Mucosa of descending colon (tissue), 3 donors: ENCODE measurements at regions not wholly inside any gene's neighbourhood (a gene's known extent, or its start where the extent isn't known, plus 50 kb on each side); places are given as distances from the start of the nearest gene placed in this dataset.

ENCODE experiments used
- ATAC-seq: fragments of 200-7000 bp; cut with Tn5 transposase; one replicate; pipeline ENCODE4 v1.9.1; 2020; ENCODE audit warnings: mild to moderate bottlenecking, moderate library complexity
- DNase-seq, 3 donors: peaks; one replicate each; pipeline ENCODE4 v3.0.0-alpha.2; 2020
- H3K36me3 ChIP-seq: fragments of 200-600 bp; one replicate; pipeline ENCODE4 v1.8.0; 2021; ENCODE audit warnings: low read depth, mild to moderate bottlenecking
- H3K4me1 ChIP-seq: fragments of 200-600 bp; one replicate; pipeline ENCODE4 v1.8.0; 2021; ENCODE audit warnings: low read depth, mild to moderate bottlenecking
- H3K4me3 ChIP-seq: fragments of 200-600 bp; one replicate; pipeline ENCODE4 v1.8.0; 2021; ENCODE audit warnings: mild to moderate bottlenecking
- H3K9me3 ChIP-seq: fragments of 200-600 bp; one replicate; pipeline ENCODE4 v1.8.0; 2021; ENCODE audit warnings: mild to moderate bottlenecking
- intact Hi-C, 2 donors: fragments of 100-400 bp; cut with DNase I in 1 of 2; cut with micrococcal nuclease in 1 of 2; formaldehyde crosslinking; loops; one replicate each; pipeline versions ENCODE4 v1.11.0 to v1.11.1; 2022; cut with DNase I, micrococcal nuclease
- TF ChIP-seq, protein P1 (sequence below): fragments of 200-600 bp; IDR thresholded peaks from one replicate; pipeline ENCODE4 v1.8.0; 2022; ENCODE audit warnings: antibody characterized with exemption, mild to moderate bottlenecking
- donor health status: DM: no; HTN: no; CAD: no; lungs with moderate emphysema.
- donor health status: DM: no; HTN: no; CAD: no.
- donor health status: DM: no; HTN: yes; CAD: no.

DNA sequence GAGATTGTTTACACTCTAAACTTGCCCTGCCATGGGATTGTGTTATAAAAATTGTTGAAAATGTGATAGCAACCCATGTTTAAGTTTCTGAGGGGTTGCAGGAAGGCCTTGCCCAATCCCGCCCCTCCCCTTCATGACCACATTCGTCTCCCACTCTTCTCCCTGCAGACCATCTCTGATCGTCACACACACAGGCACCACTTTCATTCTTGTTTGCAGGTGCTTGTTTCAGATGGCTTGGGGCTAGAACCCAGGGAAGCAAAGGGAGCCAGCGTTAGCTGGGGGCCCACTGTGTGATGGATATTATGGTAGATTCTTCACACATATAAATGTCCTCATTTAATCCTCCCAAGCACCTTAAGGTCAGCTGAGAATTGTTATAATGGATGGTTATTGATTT, 286.7 kb upstream of the HABP2 start:
- H3K4me1 ChIP-seq, result no peaks in the 10 kb centered on the region
- ATAC-seq (no peak), DNase-seq (no peak)
- no peaks in the 10 kb centered on the region for H3K36me3 ChIP-seq
- H3K9me3 ChIP-seq, result no peaks in the 10 kb centered on the region
- H3K4me3 ChIP-seq, result no peak overlapping the region
- intact Hi-C loops, result no loop called here
- TF ChIP-seq, protein P1, sequence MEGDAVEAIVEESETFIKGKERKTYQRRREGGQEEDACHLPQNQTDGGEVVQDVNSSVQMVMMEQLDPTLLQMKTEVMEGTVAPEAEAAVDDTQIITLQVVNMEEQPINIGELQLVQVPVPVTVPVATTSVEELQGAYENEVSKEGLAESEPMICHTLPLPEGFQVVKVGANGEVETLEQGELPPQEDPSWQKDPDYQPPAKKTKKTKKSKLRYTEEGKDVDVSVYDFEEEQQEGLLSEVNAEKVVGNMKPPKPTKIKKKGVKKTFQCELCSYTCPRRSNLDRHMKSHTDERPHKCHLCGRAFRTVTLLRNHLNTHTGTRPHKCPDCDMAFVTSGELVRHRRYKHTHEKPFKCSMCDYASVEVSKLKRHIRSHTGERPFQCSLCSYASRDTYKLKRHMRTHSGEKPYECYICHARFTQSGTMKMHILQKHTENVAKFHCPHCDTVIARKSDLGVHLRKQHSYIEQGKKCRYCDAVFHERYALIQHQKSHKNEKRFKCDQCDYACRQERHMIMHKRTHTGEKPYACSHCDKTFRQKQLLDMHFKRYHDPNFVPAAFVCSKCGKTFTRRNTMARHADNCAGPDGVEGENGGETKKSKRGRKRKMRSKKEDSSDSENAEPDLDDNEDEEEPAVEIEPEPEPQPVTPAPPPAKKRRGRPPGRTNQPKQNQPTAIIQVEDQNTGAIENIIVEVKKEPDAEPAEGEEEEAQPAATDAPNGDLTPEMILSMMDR, result no peak

GRCh38 chr10:113267619-113268562, 285.0 kb upstream of the HABP2 start:
- Histone ChIP-seq H3K36me3 (no peaks in the 10 kb centered on the region), H3K4me1 (no peaks in the 10 kb centered on the region), H3K4me3 (no peak overlapping the region), H3K9me3 (no peaks in the 10 kb centered on the region)
- TF ChIP-seq, protein P1, result no peak
- DNase-seq (no peak), ATAC-seq (no peak)
- intact Hi-C loops, result no loop called here

DNA sequence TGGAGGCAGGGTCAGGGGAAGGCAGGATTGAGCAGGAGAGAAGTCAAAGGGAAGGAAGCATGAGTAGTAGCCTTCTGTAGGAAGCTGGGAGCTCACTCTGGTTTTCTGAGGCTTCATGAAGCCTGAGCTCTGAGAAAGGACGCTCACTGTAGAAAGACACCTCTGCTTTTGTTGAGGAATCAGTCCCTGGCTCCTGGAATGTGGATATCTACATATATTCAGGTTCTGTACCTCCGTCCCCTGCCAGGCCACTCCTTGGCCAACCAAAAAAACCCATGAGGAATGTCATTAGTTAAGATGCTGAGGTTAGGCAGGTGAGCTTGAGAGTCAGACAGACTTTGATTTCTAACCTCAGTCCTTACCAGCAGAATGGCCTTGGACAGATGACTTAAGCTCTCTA, 283.5 kb upstream of the HABP2 start:
- Histone ChIP-seq H3K4me1 (no peaks in the 10 kb centered on the region), H3K4me3 (no peak overlapping the region), H3K9me3 (no peaks in the 10 kb centered on the region), H3K36me3 (no peaks in the 10 kb centered on the region)
- intact Hi-C loops, result no loop called here
- ATAC-seq (no peak), DNase-seq (no peak)
- TF ChIP-seq, protein P1, result no peak

DNA sequence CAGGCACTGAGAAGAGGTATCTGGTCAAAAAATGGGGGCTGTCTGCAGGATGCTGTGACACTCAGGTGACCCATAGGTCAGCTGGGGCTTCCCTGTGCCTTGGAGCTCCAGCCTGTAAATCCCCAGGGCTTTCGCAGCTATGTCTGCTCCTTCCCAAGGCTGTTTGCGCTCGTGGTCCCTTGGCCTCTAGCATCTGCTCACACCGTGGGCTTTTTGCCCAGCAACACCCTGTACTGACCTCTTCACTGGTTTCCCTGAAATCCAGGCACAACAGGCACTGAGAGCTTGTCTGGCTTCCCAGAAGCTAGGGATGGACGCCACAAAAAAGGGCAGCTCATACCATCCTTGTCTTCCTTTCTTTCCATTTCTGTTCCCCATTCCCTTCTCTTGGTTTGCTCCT, 280.3 kb upstream of the HABP2 start:
- no peak for ATAC-seq
- TF ChIP-seq, protein P1, result no peak
- no peak for DNase-seq

GRCh38 chr10:113273181-113274163, 279.4 kb upstream of the HABP2 start:
- Histone ChIP-seq H3K36me3 (no peaks in the 10 kb centered on the region), H3K4me1 (no peaks in the 10 kb centered on the region), H3K9me3 (no peaks in the 10 kb centered on the region), H3K4me3 (no peak overlapping the region)
- ATAC-seq (peak; percentile 37), DNase-seq (peak; percentile 18 to 53 (median 33))
- intact Hi-C loops, result no loop called here
- TF ChIP-seq, protein P1, result no peak

More for the DNA sequence above, 280.3 kb upstream of the HABP2 start:
- intact Hi-C loops, result no loop called here
- Histone ChIP-seq H3K4me3 (no peak overlapping the region), H3K4me1 (no peaks in the 10 kb centered on the region), H3K36me3 (no peaks in the 10 kb centered on the region), H3K9me3 (no peaks in the 10 kb centered on the region)
